ENCODE measurements at regions not wholly inside any gene's neighbourhood (a gene's known extent, or its start where the extent isn't known, plus 50 kb on each side); places are given as distances from the start of the nearest gene placed in this dataset.

DNA sequence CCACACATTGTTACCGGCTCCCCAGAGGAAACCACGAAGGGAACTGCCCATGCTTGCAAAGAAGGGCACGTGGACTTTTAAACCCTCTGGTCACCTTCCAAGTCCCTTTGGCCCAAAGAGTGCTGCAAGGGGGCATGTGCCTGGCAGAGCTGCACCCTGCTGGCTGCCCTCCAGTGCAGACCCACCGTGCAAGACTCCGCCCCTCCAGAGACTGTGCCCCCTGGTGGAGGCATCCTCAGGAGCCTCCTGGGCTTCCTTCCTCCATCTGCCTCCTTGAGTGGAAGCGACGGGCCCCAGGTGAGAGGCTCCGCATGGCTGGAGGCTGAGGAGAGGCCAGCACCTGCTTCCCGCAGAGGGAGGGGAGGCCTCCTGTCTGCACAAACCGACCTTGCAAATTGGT is 100.6 kb downstream of the CRYAA start:
- POLR2A ChIA-PET (ENCODE audit: low non-redundant PET) = no interaction called here
- no peak overlapping the region for H3K27ac ChIP-seq

DNA sequence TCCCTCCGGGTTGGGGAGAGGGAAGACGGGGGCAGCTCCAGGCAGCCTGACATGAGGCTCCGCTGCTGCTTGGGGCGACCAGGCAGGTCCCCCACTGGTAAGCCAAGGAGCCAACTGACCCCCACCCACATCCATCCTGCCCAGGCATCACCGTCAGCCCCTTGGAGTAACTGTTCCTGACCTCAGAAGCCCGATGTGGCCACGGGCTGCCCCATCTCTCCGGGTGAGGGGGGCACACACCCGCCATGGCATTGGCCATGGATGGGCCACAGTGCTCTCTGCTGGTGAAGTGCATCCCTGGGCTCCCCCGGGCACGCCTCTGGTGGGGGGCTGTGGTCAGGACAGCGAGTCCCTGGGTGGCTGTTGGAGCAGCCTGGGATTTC is 100.0 kb downstream of the CRYAA start:
- ChIA-PET CTCF (no interaction called here), POLR2A (ENCODE audit: low non-redundant PET) (no interaction called here)
- TF ChIP-seq, protein P1, sequence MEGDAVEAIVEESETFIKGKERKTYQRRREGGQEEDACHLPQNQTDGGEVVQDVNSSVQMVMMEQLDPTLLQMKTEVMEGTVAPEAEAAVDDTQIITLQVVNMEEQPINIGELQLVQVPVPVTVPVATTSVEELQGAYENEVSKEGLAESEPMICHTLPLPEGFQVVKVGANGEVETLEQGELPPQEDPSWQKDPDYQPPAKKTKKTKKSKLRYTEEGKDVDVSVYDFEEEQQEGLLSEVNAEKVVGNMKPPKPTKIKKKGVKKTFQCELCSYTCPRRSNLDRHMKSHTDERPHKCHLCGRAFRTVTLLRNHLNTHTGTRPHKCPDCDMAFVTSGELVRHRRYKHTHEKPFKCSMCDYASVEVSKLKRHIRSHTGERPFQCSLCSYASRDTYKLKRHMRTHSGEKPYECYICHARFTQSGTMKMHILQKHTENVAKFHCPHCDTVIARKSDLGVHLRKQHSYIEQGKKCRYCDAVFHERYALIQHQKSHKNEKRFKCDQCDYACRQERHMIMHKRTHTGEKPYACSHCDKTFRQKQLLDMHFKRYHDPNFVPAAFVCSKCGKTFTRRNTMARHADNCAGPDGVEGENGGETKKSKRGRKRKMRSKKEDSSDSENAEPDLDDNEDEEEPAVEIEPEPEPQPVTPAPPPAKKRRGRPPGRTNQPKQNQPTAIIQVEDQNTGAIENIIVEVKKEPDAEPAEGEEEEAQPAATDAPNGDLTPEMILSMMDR (conservative IDR thresholded peaks at IDR 0.05; ENCODE audit: low read depth) = no peak
- no peak for DNase-seq (ENCODE audit: low spot score)
- no peak overlapping the region for H3K27ac ChIP-seq

More for the DNA sequence above, 100.6 kb downstream of the CRYAA start:
- no peak for DNase-seq (ENCODE audit: low spot score)
- TF ChIP-seq, protein P1 (conservative IDR thresholded peaks at IDR 0.05; ENCODE audit: low read depth) = no peak
- CTCF ChIA-PET = interaction anchor here (0.7 kb wide), 1 partner anchor 24 kb away, joined by 4 read pairs; no protein-coding TSS in a partner anchor

DNA sequence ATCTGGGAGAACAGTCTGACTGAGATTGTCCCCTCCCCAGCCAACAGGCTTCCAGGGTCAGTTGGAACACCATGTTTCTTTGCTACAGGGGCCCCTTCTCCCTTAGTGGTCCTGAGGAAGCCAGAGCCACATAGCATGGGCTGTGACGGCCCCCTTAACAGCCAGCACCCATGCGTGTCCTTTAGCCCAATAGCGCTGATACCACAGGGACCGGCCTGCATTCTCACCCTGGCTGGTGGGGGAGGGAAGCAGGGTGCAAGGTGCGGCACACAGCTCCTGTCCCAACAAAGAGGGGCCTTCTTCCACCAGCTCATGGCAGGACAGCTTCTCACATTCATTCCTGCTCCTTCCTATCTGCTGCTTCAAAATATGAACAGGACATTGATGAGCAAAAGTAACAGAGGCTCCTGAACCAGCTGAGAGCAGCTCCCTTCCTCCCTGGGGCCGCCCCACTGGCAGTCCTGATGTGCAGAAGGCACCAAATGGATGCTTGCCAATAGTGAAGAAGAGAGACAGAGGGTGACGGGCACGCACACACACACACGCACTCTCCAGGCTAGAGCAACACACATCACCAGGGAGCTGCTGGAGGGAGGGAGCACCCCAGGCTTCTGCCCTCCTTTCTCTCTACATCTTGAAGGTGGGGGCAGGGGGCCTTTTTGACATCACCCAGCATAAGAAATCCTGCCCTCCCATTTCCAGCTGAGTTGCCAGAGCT is 99.4 kb downstream of the CRYAA start:
- TF ChIP-seq, protein P1 (conservative IDR thresholded peaks at IDR 0.05; ENCODE audit: low read depth) = no peak
- no peak for DNase-seq (ENCODE audit: low spot score)
- ChIA-PET CTCF (no interaction called here), POLR2A (ENCODE audit: low non-redundant PET) (no interaction called here)
- peak overlapping the region; percentile 64 for H3K27ac ChIP-seq

DNA sequence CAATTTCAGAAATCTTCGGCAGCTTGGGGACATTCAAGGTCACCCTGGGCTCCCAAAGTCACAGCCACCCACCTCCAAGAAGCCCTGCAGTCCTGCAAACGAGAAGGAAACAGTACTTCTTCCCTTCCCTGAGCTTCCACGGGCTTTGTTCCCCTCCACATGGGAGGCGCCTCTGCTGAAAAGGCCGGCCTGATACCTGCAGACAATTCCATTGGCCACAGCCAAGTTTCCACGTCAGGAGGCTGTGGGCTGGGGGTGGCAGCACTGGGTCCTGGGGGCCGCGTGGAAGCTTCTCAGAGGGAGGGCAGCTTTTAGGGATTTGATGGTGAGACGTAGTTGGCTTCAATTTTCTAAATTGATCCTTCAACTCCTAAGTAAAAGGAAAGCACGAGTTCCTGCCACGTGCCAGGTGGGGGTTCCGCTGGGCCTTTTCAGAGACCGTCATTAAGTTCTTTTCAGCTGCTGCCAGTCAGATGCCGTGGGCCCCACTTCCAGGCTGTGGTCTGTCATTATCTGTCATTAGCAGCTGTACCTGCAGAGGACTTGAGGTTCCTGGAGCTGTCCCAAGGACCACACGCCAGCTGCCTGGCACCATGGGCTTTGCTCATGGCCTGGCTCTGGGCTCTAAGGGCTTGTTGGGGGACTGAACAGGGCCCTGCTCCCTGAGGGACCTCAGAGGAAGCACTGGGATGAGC is 98.7 kb downstream of the CRYAA start:
- ChIA-PET CTCF (no interaction called here), POLR2A (ENCODE audit: low non-redundant PET) (no interaction called here)
- DNase-seq (ENCODE audit: low spot score) = no peak
- peak overlapping the region; percentile 64 for H3K27ac ChIP-seq
- TF ChIP-seq, protein P1 (conservative IDR thresholded peaks at IDR 0.05; ENCODE audit: low read depth) = no peak

DNA sequence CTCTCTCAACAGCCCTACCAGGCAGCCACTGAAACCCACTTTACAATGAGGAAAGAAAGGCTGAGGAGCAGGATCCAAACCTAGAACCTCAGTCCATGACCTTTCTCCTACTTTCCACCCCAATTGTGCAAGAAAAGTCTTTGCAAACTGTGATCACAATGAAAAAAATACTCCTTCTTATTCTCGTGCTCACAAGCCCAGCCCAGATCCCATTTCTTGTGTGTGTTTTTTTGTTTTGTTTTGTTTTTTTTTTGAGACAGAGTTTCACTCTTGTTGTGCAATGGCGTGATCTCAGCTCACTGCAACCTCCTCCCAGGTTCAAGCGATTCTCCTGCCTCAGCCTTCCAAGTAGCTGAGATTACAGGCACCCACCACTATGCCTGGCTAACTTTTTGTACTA is 97.7 kb downstream of the CRYAA start:
- no peak for DNase-seq (ENCODE audit: low spot score)
- TF ChIP-seq, protein P1 (conservative IDR thresholded peaks at IDR 0.05; ENCODE audit: low read depth) = no peak
- ChIA-PET POLR2A (ENCODE audit: low non-redundant PET) (no interaction called here), CTCF (no interaction called here)
- H3K27ac ChIP-seq = peak overlapping the region; percentile 64

DNA sequence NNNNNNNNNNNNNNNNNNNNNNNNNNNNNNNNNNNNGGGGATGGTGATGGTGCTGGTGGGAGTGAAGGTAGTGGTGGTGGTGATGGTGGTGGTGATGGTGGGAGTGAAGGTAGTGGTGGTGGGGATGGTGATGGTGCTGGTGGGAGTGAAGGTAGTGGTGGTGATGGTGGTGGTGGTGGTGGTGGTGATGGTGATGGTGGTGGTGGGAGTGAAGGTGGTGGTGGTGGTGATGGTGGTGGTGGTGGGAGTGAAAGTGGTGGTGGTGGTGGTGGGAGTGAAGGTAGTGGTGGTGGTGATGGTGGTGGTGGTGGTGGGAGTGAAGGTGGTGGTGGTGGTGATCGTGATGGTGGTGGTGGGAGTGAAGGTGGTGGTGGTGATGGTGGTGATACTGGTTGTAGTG is 93.6 kb downstream of the CRYAA start:
- no peak for DNase-seq (ENCODE audit: low spot score)
- CTCF ChIA-PET = no interaction called here
- TF ChIP-seq, protein P1 (conservative IDR thresholded peaks at IDR 0.05; ENCODE audit: low read depth) = no peak
- POLR2A ChIA-PET (ENCODE audit: low non-redundant PET) = no interaction called here
- no peak overlapping the region for H3K27ac ChIP-seq

All from RWPE1 (cell line).